CD14-positive monocyte (primary cell): ENCODE measurements at regions not wholly inside any gene's neighbourhood (a gene's known extent, or its start where the extent isn't known, plus 50 kb on each side); places are given as distances from the start of the nearest gene placed in this dataset.

ENCODE experiments used
- DNase-seq, 3 donors: peaks; one replicate each; pipeline ENCODE4 v3.0.0-alpha.2; 2011 to 2022
- H2AFZ ChIP-seq: 2 replicates; pipeline ENCODE4 v1.6.0; 2012; ENCODE audit warnings: mild to moderate bottlenecking, low read depth, low read length, inconsistent platforms; ENCODE audit not compliant: insufficient read depth, poor library complexity, severe bottlenecking
- H3K27ac ChIP-seq, 2 donors: 1 replicate in 1 of 2; 2 replicates in 1 of 2; pipeline ENCODE4 v1.5.1; 2012 to 2013; ENCODE audit warnings: low read length in 2 of 2, control low read depth in 1 of 2, inconsistent platforms in 1 of 2, low read depth in 1 of 2, mild to moderate bottlenecking in 1 of 2
- H3K27me3 ChIP-seq, 2 donors: one replicate each; pipeline versions ENCODE4 v1.6.0 to v1.6.1; 2011 to 2013; ENCODE audit warnings: low read length in 2 of 2; ENCODE audit not compliant: control insufficient read depth in 2 of 2, insufficient read depth in 2 of 2
- H3K36me3 ChIP-seq, 2 donors: replicated peaks in 1 of 2; 1 replicate in 1 of 2; 2 replicates in 1 of 2; pipeline versions ENCODE4 v1.5.1 to v1.6.1; 2012 to 2013; ENCODE audit warnings: low read length in 2 of 2, control low read depth in 1 of 2, inconsistent platforms in 1 of 2, mild to moderate bottlenecking in 1 of 2; ENCODE audit not compliant: insufficient read depth in 2 of 2, control insufficient read depth in 1 of 2
- H3K4me1 ChIP-seq, 2 donors: 1 replicate in 1 of 2; 2 replicates in 1 of 2; pipeline versions ENCODE4 v1.5.1 to v1.6.1; 2012 to 2013; ENCODE audit warnings: low read length in 2 of 2, control low read depth in 1 of 2, inconsistent platforms in 1 of 2, mild to moderate bottlenecking in 1 of 2, moderate library complexity in 1 of 2; ENCODE audit not compliant: insufficient read depth in 2 of 2, control insufficient read depth in 1 of 2
- H3K4me2 ChIP-seq: replicated peaks from 2 replicates; pipeline ENCODE3; 2012; ENCODE audit warnings: low read length, moderate library complexity, mild to moderate bottlenecking; ENCODE audit not compliant: poor library complexity, severe bottlenecking; ENCODE audit errors: extremely low read depth
- H3K4me3 ChIP-seq, 3 experiments: fragments of 200-600 bp in 1 of 3; sonication (generic) in 1 of 3; replicated peaks in 1 of 3; 1 replicate in 2 of 3; 2 replicates in 1 of 3; pipeline ENCODE4 v1.5.1; 2011 to 2013; ENCODE audit warnings: low read length in 3 of 3, mild to moderate bottlenecking in 3 of 3, control low read depth in 2 of 3, low read depth in 2 of 3, inconsistent platforms in 1 of 3, moderate library complexity in 1 of 3
- H3K79me2 ChIP-seq: 2 replicates; pipeline ENCODE4 v1.6.0; 2012; ENCODE audit warnings: mild to moderate bottlenecking, control low read depth, inconsistent platforms, low read length, moderate library complexity; ENCODE audit not compliant: insufficient read depth
- H3K9ac ChIP-seq: 2 replicates; pipeline ENCODE4 v1.6.0; 2017; ENCODE audit warnings: low read length, mild to moderate bottlenecking; ENCODE audit not compliant: insufficient read depth, poor library complexity, severe bottlenecking
- H3K9me3 ChIP-seq, 2 donors: replicated peaks in 1 of 2; 1 replicate in 1 of 2; 2 replicates in 1 of 2; pipeline versions ENCODE4 v1.5.1 to v1.6.1; 2012 to 2013; ENCODE audit warnings: low read length in 2 of 2, control low read depth in 1 of 2; ENCODE audit not compliant: control insufficient read depth in 1 of 2, insufficient read depth in 1 of 2
- H4K20me1 ChIP-seq: 2 replicates; pipeline ENCODE4 v1.6.0; 2012; ENCODE audit warnings: mild to moderate bottlenecking, low read length, control low read depth, moderate library complexity; ENCODE audit not compliant: insufficient read depth
- H3K27ac Mint-ChIP-seq, 7 donors: one replicate each; pipeline ENCODE4 v1.8.0; 2020; ENCODE audit warnings: mild to moderate bottlenecking in 7 of 7, mixed read lengths in 7 of 7, moderate library complexity in 6 of 7, inconsistent platforms in 2 of 7
- H3K27me3 Mint-ChIP-seq, 3 donors: one replicate each; pipeline ENCODE4 v1.8.0; 2021 to 2022; ENCODE audit warnings: low read depth in 3 of 3, mild to moderate bottlenecking in 3 of 3, mixed read lengths in 3 of 3, moderate library complexity in 3 of 3, inconsistent platforms in 1 of 3
- H3K36me3 Mint-ChIP-seq, 2 donors: one replicate each; pipeline ENCODE4 v1.8.0; 2020; ENCODE audit warnings: mixed read lengths in 2 of 2, inconsistent platforms in 1 of 2, mild to moderate bottlenecking in 1 of 2
- H3K4me1 Mint-ChIP-seq: one replicate; pipeline ENCODE4 v1.8.0; 2020; ENCODE audit warnings: mild to moderate bottlenecking, mixed read lengths
- H3K4me3 Mint-ChIP-seq, 2 donors: one replicate each; pipeline ENCODE4 v1.8.0; 2020; ENCODE audit warnings: mild to moderate bottlenecking in 2 of 2, mixed read lengths in 2 of 2, moderate library complexity in 1 of 2
- H3K9me3 Mint-ChIP-seq, 7 donors: one replicate each; pipeline ENCODE4 v1.8.0; 2020 to 2022; ENCODE audit warnings: mixed read lengths in 7 of 7, mild to moderate bottlenecking in 6 of 7, moderate library complexity in 6 of 7, inconsistent platforms in 2 of 7
- WGBS: methylation state at CpG from one replicate; pipeline ENCODE4 v1.1.5; 2013; ENCODE audit warnings: missing lambda C conversion rate; ENCODE audit not compliant: insufficient coverage; 5-methylcytosine and 5-hydroxymethylcytosine counted together
- intact Hi-C, 2 donors: fragments of 100-400 bp; cut with micrococcal nuclease; formaldehyde crosslinking; loops; one replicate each; pipeline versions ENCODE4 v1.15.0 to v1.15.1; 2023
- TF ChIP-seq, protein P1 (sequence below): fragments of 200-600 bp; IDR thresholded peaks from one replicate; pipeline ENCODE4 v1.8.0; 2022; ENCODE audit warnings: antibody characterized with exemption, mild to moderate bottlenecking

DNA sequence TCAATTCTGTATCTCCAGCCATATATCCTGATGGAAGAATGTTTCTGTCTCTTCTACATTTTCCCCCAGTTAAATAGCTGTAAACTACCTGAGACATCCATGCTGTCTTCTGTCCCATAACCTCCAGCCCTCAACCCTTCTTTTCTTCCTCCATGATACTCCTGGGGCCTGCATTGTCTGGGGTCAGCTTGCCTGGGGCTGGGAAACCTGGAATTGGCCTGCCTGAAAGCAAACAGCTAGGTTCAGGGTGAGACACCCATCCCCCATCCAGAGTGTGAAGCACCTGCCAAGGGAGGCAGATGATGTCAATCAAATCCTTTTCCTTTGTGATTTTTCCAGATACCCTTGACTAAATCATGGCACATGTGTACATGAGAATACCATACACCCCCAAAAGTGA, 313.7 kb upstream of the MGAT5 start:
- Mint-ChIP-seq H3K4me3 (no peak overlapping the region), H3K27me3 (peaks cover 0 to 6% (median 5%) of the 10 kb centered on the region in 3 donors), H3K36me3 (no peaks in the 10 kb centered on the region), H3K27ac (no peak overlapping the region), H3K9me3 (peaks cover 0 to 3% (median 0%) of the 10 kb centered on the region in 7 donors), H3K4me1 (no peaks in the 10 kb centered on the region)
- H3K9me3 ChIP-seq = no peaks in the 10 kb centered on the region
- TF ChIP-seq, protein P1, sequence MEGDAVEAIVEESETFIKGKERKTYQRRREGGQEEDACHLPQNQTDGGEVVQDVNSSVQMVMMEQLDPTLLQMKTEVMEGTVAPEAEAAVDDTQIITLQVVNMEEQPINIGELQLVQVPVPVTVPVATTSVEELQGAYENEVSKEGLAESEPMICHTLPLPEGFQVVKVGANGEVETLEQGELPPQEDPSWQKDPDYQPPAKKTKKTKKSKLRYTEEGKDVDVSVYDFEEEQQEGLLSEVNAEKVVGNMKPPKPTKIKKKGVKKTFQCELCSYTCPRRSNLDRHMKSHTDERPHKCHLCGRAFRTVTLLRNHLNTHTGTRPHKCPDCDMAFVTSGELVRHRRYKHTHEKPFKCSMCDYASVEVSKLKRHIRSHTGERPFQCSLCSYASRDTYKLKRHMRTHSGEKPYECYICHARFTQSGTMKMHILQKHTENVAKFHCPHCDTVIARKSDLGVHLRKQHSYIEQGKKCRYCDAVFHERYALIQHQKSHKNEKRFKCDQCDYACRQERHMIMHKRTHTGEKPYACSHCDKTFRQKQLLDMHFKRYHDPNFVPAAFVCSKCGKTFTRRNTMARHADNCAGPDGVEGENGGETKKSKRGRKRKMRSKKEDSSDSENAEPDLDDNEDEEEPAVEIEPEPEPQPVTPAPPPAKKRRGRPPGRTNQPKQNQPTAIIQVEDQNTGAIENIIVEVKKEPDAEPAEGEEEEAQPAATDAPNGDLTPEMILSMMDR = no peak
- no peak overlapping the region for H3K9ac ChIP-seq
- H2AFZ ChIP-seq = no peak overlapping the region
- no peaks in the 10 kb centered on the region for H3K4me1 ChIP-seq
- H3K4me2 ChIP-seq = no peak overlapping the region
- H3K27me3 ChIP-seq = no peaks in the 10 kb centered on the region
- H3K4me3 ChIP-seq = no peak overlapping the region
- H3K27ac ChIP-seq = no peak overlapping the region
- no peaks in the 10 kb centered on the region for H3K79me2 ChIP-seq
- no peak for DNase-seq
- no peaks in the 10 kb centered on the region for H3K36me3 ChIP-seq
- H4K20me1 ChIP-seq = no peaks in the 10 kb centered on the region
- intact Hi-C loops = no loop called here

GRCh38 chr2:133941666-133942065, 312.2 kb upstream of the MGAT5 start:
- H3K4me2 ChIP-seq = no peak overlapping the region
- Mint-ChIP-seq H3K27ac (no peak overlapping the region), H3K4me1 (no peaks in the 10 kb centered on the region), H3K9me3 (peaks cover 0 to 3% (median 2%) of the 10 kb centered on the region in 7 donors), H3K4me3 (no peak overlapping the region), H3K27me3 (peaks cover 0 to 6% (median 5%) of the 10 kb centered on the region in 3 donors), H3K36me3 (no peaks in the 10 kb centered on the region)
- H4K20me1 ChIP-seq = no peaks in the 10 kb centered on the region
- H3K4me1 ChIP-seq = no peaks in the 10 kb centered on the region
- intact Hi-C loops = no loop called here
- DNase-seq = no peak
- no peaks in the 10 kb centered on the region for H3K36me3 ChIP-seq
- H3K9ac ChIP-seq = no peak overlapping the region
- 43% methylated on average over 1 of the region's 2 CpGs for WGBS
- no peaks in the 10 kb centered on the region for H3K79me2 ChIP-seq
- no peak overlapping the region for H3K4me3 ChIP-seq
- no peaks in the 10 kb centered on the region for H3K9me3 ChIP-seq
- H3K27me3 ChIP-seq = no peaks in the 10 kb centered on the region
- TF ChIP-seq, protein P1 = no peak
- no peak overlapping the region for H3K27ac ChIP-seq
- H2AFZ ChIP-seq = no peak overlapping the region
